ENCODE measurements at regions not wholly inside any gene's neighbourhood (a gene's known extent, or its start where the extent isn't known, plus 50 kb on each side); places are given as distances from the start of the nearest gene placed in this dataset.

GRCh38 chr1:55586771-55587170 is 371.6 kb upstream of the USP24 start:
- no TSS peak for BruUV-seq (replicated peaks)
- Mint-ChIP-seq H3K27ac (ENCODE audit: low read depth, unreplicated experiment) (no peak overlapping the region), H3K4me3 (ENCODE audit: unreplicated experiment) (no peak overlapping the region), H3K36me3 (ENCODE audit: insufficient read depth, unreplicated experiment) (peaks cover 5% of the 10 kb centered on the region), H3K27me3 (ENCODE audit: insufficient read depth, unreplicated experiment) (no peaks in the 10 kb centered on the region), H3K4me1 (ENCODE audit: insufficient read depth, unreplicated experiment) (peaks cover 40% of the 10 kb centered on the region), H3K9me3 (ENCODE audit: unreplicated experiment) (no peaks in the 10 kb centered on the region)
- no peak for DNase-seq (ENCODE audit: unreplicated experiment)
- ChIA-PET POLR2A (no interaction called here), CTCF (interaction anchor here (0.6 to 1.1 kb wide), 4 partner anchors 12 to 212 kb away, joined by 3 to 4 read pairs (median 4); no protein-coding TSS in a partner anchor)
- TF ChIP-seq CTCF (IDR thresholded peaks at IDR 0.05; ENCODE audit: unreplicated experiment) = no peak
- intact Hi-C loops (cut with micrococcal nuclease) = no loop called here

- H3K4me1 Mint-ChIP-seq (ENCODE audit: insufficient read depth, unreplicated experiment) = peaks cover 45% of the 10 kb centered on the region
- H3K27ac Mint-ChIP-seq (ENCODE audit: low read depth, unreplicated experiment) = peak overlapping the region; percentile 79
- no peaks in the 10 kb centered on the region for H3K27me3 Mint-ChIP-seq (ENCODE audit: insufficient read depth, unreplicated experiment)
- H3K36me3 Mint-ChIP-seq (ENCODE audit: insufficient read depth, unreplicated experiment) = peaks cover 5% of the 10 kb centered on the region
- TF ChIP-seq CTCF (IDR thresholded peaks at IDR 0.05; ENCODE audit: unreplicated experiment) = no peak
- intact Hi-C loops (cut with micrococcal nuclease) = no loop called here
- no peak for DNase-seq (ENCODE audit: unreplicated experiment)
- CTCF ChIA-PET = interaction anchor here (0.6 to 1.4 kb wide), 2 partner anchors 9 to 1232 kb away, joined by 3 to 6 read pairs; no protein-coding TSS in a partner anchor
- POLR2A ChIA-PET = no interaction called here
- BruUV-seq (replicated peaks) = no TSS peak
- peak overlapping the region; percentile 4 for H3K4me3 Mint-ChIP-seq (ENCODE audit: unreplicated experiment)
- no peaks in the 10 kb centered on the region for H3K9me3 Mint-ChIP-seq (ENCODE audit: unreplicated experiment)
These were observed 370.2 kb upstream of the USP24 start for GRCh38 chr1:55585402-55585792.

GRCh38 chr1:55584526-55585401 is 369.6 kb upstream of the USP24 start:
- no peaks in the 10 kb centered on the region for H3K27me3 Mint-ChIP-seq (ENCODE audit: insufficient read depth, unreplicated experiment)
- DNase-seq (ENCODE audit: unreplicated experiment) = peak; percentile 55
- peaks cover 5% of the 10 kb centered on the region for H3K36me3 Mint-ChIP-seq (ENCODE audit: insufficient read depth, unreplicated experiment)
- intact Hi-C loops (cut with micrococcal nuclease) = no loop called here
- TF ChIP-seq CTCF (IDR thresholded peaks at IDR 0.05; ENCODE audit: unreplicated experiment) = no peak
- H3K27ac Mint-ChIP-seq (ENCODE audit: low read depth, unreplicated experiment) = peak overlapping the region; percentile 79
- no TSS peak for BruUV-seq (replicated peaks)
- peaks cover 42% of the 10 kb centered on the region for H3K4me1 Mint-ChIP-seq (ENCODE audit: insufficient read depth, unreplicated experiment)
- peak overlapping the region; percentile 4 for H3K4me3 Mint-ChIP-seq (ENCODE audit: unreplicated experiment)
- POLR2A ChIA-PET = interaction anchor here (0.5 to 0.8 kb wide), 3 partner anchors 56 to 267 kb away, joined by 3 to 4 read pairs (median 3); no protein-coding TSS in a partner anchor
- CTCF ChIA-PET = interaction anchor here (0.5 to 1.4 kb wide), 5 partner anchors 8 to 1242 kb away, joined by 3 to 6 read pairs (median 4); no protein-coding TSS in a partner anchor
- no peaks in the 10 kb centered on the region for H3K9me3 Mint-ChIP-seq (ENCODE audit: unreplicated experiment)

GRCh38 chr1:55582084-55582483 is 366.9 kb upstream of the USP24 start:
- Mint-ChIP-seq H3K4me3 (ENCODE audit: unreplicated experiment) (no peak overlapping the region), H3K4me1 (ENCODE audit: insufficient read depth, unreplicated experiment) (peaks cover 49% of the 10 kb centered on the region), H3K27ac (ENCODE audit: low read depth, unreplicated experiment) (peak overlapping the region; percentile 90), H3K9me3 (ENCODE audit: unreplicated experiment) (no peaks in the 10 kb centered on the region), H3K36me3 (ENCODE audit: insufficient read depth, unreplicated experiment) (peaks cover 5% of the 10 kb centered on the region), H3K27me3 (ENCODE audit: insufficient read depth, unreplicated experiment) (no peaks in the 10 kb centered on the region)
- BruUV-seq (replicated peaks) = no TSS peak
- POLR2A ChIA-PET = interaction anchor here (0.9 kb wide), 1 partner anchor 139 kb away, joined by 3 read pairs; no protein-coding TSS in a partner anchor
- intact Hi-C loops (cut with micrococcal nuclease) = no loop called here
- CTCF ChIA-PET = interaction anchor here (1.1 to 1.3 kb wide), 3 partner anchors 8 to 257 kb away, joined by 3 read pairs; no protein-coding TSS in a partner anchor
- no peak for TF ChIP-seq CTCF (IDR thresholded peaks at IDR 0.05; ENCODE audit: unreplicated experiment)
- no peak for DNase-seq (ENCODE audit: unreplicated experiment)

Measured in MCF 10A (cell line).